Endothelial cell of umbilical vein (primary cell): ENCODE measurements at regions not wholly inside any gene's neighbourhood (a gene's known extent, or its start where the extent isn't known, plus 50 kb on each side); places are given as distances from the start of the nearest gene placed in this dataset.

Source experiments
- BruUV-seq: library from RNA; stranded (reverse); fragments of 400-500 nt; replicated peaks from 2 replicates; lab custom pipeline; 2021; lab: Mats Ljungman, UMichigan
- CTCF ChIA-PET: fragments of 300-600, 350-600 bp; sonication (Branson Sonifier 250); formaldehyde crosslinking; loops from one replicate; lab custom pipeline; 2021; ENCODE audit warnings: antibody characterized with exemption, inconsistent platforms; lab: Charles Lee
- POLR2A ChIA-PET: fragments of 300-600, 350-600 bp; sonication (Branson Sonifier 250); formaldehyde crosslinking; loops from one replicate; lab custom pipeline; 2021; ENCODE audit warnings: antibody characterized with exemption, inconsistent platforms; lab: Charles Lee
- DNase-seq: peaks from one replicate; pipeline ENCODE4 v3.0.0-alpha.2; 2011; ENCODE audit warnings: low read depth, low spot score
- FAIRE-seq: peaks from 2 replicates; lab custom pipeline; 2011; peaks lifted over from hg19 to GRCh38; lab: Jason Lieb, UNC
- H2AFZ ChIP-seq: 2 replicates; pipeline ENCODE4 v1.6.0; 2012; ENCODE audit warnings: low read depth, low read length, control low read depth, inconsistent platforms
- H3K27ac ChIP-seq: 2 replicates; pipeline ENCODE4 v1.5.1; 2011; ENCODE audit warnings: low read depth, mild to moderate bottlenecking, control low read depth, low read length, moderate library complexity; ENCODE audit not compliant: insufficient read depth
- H3K27me3 ChIP-seq, 2 experiments: 2 replicates each; pipeline versions ENCODE4 v1.6.0 to v1.6.1; 2011; ENCODE audit warnings: low read length in 2 of 2, mixed read lengths in 1 of 2; ENCODE audit not compliant: control insufficient read depth in 2 of 2, insufficient read depth in 2 of 2
- H3K36me3 ChIP-seq, 2 experiments: 2 replicates in 1 of 2; 3 replicates in 1 of 2; pipeline ENCODE4 v1.5.1; 2011; ENCODE audit warnings: low read length in 2 of 2, mild to moderate bottlenecking in 1 of 2, moderate library complexity in 1 of 2; ENCODE audit not compliant: control insufficient read depth in 2 of 2, insufficient read depth in 2 of 2; ENCODE audit errors: extremely low read depth in 1 of 2
- H3K4me1 ChIP-seq: 3 replicates; pipeline ENCODE4 v1.5.1; 2011; ENCODE audit warnings: mild to moderate bottlenecking, low read length; ENCODE audit not compliant: control insufficient read depth, insufficient read depth; ENCODE audit errors: extremely low read depth
- H3K4me2 ChIP-seq: 2 replicates; pipeline ENCODE4 v1.6.1; 2011; ENCODE audit warnings: low read length, control low read depth, mixed read lengths; ENCODE audit not compliant: insufficient read depth
- H3K4me3 ChIP-seq, 3 experiments: fragments of 200-600 bp in 1 of 3; sonication (generic), shearing (Covaris generic) in 1 of 3; replicated peaks in 1 of 3; 2 replicates each; pipeline ENCODE4 v1.5.1; 2011 to 2016; ENCODE audit warnings: control low read depth in 3 of 3, low read length in 3 of 3, mild to moderate bottlenecking in 2 of 3, inconsistent platforms in 1 of 3, low read depth in 1 of 3, moderate library complexity in 1 of 3; ENCODE audit not compliant: insufficient read depth in 1 of 3
- H3K79me2 ChIP-seq: 2 replicates; pipeline ENCODE4 v1.6.0; 2012; ENCODE audit warnings: low read length, inconsistent platforms; ENCODE audit not compliant: control insufficient read depth, insufficient read depth
- H3K9ac ChIP-seq: replicated peaks from 2 replicates; pipeline ENCODE3; 2011; ENCODE audit warnings: low read length, control low read depth; ENCODE audit not compliant: insufficient read depth; ENCODE audit errors: extremely low read depth
- H3K9me1 ChIP-seq: replicated peaks from 3 replicates; pipeline ENCODE4 v1.6.0; 2011; ENCODE audit warnings: mild to moderate bottlenecking, low read length; ENCODE audit not compliant: control insufficient read depth, insufficient read depth; ENCODE audit errors: extremely low read depth
- H3K9me3 ChIP-seq: replicated peaks from 2 replicates; pipeline ENCODE4 v1.5.1; 2012; ENCODE audit warnings: low read length, inconsistent platforms; ENCODE audit not compliant: control insufficient read depth, insufficient read depth
- H4K20me1 ChIP-seq: replicated peaks from 2 replicates; pipeline ENCODE3; 2011; ENCODE audit warnings: mild to moderate bottlenecking, low read length; ENCODE audit not compliant: control insufficient read depth, insufficient read depth; ENCODE audit errors: extremely low read depth
- EZH2 ChIP-seq: IDR thresholded peaks from 2 replicates; pipeline ENCODE4 v1.6.1; 2012; ENCODE audit warnings: borderline replicate concordance, low read depth, mild to moderate bottlenecking, moderate library complexity, low read length, inconsistent platforms; ENCODE audit not compliant: severe bottlenecking
- FOS ChIP-seq: IDR thresholded peaks from 2 replicates; pipeline ENCODE4 v1.6.1; 2011; ENCODE audit warnings: mild to moderate bottlenecking, low read length, moderate library complexity, borderline replicate concordance; ENCODE audit not compliant: insufficient read depth
- GATA2 ChIP-seq: IDR thresholded peaks from 2 replicates; pipeline ENCODE4 v1.7.0; 2011; ENCODE audit warnings: low read depth, mild to moderate bottlenecking, moderate library complexity, mixed read lengths, low read length; ENCODE audit not compliant: insufficient read length, insufficient read depth
- JUN ChIP-seq: IDR thresholded peaks from 2 replicates; pipeline ENCODE4 v1.6.1; 2011; ENCODE audit warnings: borderline replicate concordance, low read depth; ENCODE audit not compliant: insufficient read length, insufficient read depth
- MAX ChIP-seq: IDR thresholded peaks from 2 replicates; pipeline ENCODE4 v1.6.1; 2011; ENCODE audit not compliant: insufficient read depth, insufficient read length
- MYC ChIP-seq: IDR thresholded peaks from one replicate; pipeline ENCODE4 v1.6.1; 2011; ENCODE audit warnings: mild to moderate bottlenecking, low read depth, low read length
- POLR2A ChIP-seq: IDR thresholded peaks from 2 replicates; pipeline ENCODE4 v1.6.1; 2012; ENCODE audit warnings: low read depth, mild to moderate bottlenecking, control low read depth, low read length
- POLR2AphosphoS5 ChIP-seq: IDR thresholded peaks from 2 replicates; pipeline ENCODE4 v1.6.1; 2012; ENCODE audit warnings: low read depth, mild to moderate bottlenecking, control low read depth, low read length, moderate library complexity; ENCODE audit not compliant: insufficient read depth
- dilution Hi-C: fragments of 300-500 bp; cut with MboI; formaldehyde crosslinking; loops from one replicate; pipeline ENCODE4 v1.15.0; 2019; ENCODE audit warnings: low sequenced_read_pairs; ENCODE audit not compliant: extremely low pct_ligation_motif_present
- intact Hi-C: fragments of 100-400 bp; cut with micrococcal nuclease; formaldehyde crosslinking; loops from one replicate; pipeline ENCODE4 v1.10.0; 2022
- TF ChIP-seq, protein P1 (sequence below), 2 donors: IDR thresholded peaks; 1 replicate in 1 of 2; 2 replicates in 1 of 2; pipeline ENCODE4 v1.5.1; 2011; ENCODE audit warnings: low read length in 2 of 2, mild to moderate bottlenecking in 2 of 2, moderate library complexity in 2 of 2, control low read depth in 1 of 2, inconsistent platforms in 1 of 2, low read depth in 1 of 2; ENCODE audit not compliant: insufficient read depth in 1 of 2; ENCODE audit errors: extremely low read depth in 1 of 2

DNA sequence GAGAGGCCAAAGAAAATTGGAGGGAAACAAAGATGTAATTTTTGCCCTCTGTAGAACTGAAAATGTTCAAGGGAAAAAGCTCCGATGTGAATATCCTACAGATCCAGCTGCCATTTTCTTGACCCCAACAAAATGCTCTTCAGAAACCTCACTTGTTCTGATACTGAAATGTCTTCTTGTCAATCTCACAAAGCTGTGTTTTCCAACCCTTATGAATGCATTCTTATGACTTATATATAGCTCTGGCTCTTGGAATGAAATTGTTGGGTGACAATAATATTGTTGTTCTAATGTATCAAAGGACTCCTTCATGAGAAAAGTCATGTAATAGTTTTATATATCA lies 157.1 kb upstream of the TGFBR2 start:
- no peak for DNase-seq
- no TSS peak for BruUV-seq
- Histone ChIP-seq H3K4me3 (no peak overlapping the region), H3K79me2 (no peaks in the 10 kb centered on the region), H3K4me1 (no peaks in the 10 kb centered on the region), H3K36me3 (no peaks in the 10 kb centered on the region), H3K27ac (no peak overlapping the region), H4K20me1 (no peaks in the 10 kb centered on the region), H3K9ac (no peak overlapping the region), H3K4me2 (no peak overlapping the region), H3K9me3 (no peaks in the 10 kb centered on the region), H3K9me1 (no peaks in the 10 kb centered on the region), H2AFZ (no peak overlapping the region), H3K27me3 (no peaks in the 10 kb centered on the region)
- dilution Hi-C loops (no loop called here), intact Hi-C loops (no loop called here)
- TF ChIP-seq POLR2AphosphoS5 (no peak), MAX (no peak)
- TF ChIP-seq, protein P1, sequence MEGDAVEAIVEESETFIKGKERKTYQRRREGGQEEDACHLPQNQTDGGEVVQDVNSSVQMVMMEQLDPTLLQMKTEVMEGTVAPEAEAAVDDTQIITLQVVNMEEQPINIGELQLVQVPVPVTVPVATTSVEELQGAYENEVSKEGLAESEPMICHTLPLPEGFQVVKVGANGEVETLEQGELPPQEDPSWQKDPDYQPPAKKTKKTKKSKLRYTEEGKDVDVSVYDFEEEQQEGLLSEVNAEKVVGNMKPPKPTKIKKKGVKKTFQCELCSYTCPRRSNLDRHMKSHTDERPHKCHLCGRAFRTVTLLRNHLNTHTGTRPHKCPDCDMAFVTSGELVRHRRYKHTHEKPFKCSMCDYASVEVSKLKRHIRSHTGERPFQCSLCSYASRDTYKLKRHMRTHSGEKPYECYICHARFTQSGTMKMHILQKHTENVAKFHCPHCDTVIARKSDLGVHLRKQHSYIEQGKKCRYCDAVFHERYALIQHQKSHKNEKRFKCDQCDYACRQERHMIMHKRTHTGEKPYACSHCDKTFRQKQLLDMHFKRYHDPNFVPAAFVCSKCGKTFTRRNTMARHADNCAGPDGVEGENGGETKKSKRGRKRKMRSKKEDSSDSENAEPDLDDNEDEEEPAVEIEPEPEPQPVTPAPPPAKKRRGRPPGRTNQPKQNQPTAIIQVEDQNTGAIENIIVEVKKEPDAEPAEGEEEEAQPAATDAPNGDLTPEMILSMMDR (IDR thresholded peaks at IDR 0.05; ENCODE audit: extremely low read depth in 1 of 2, insufficient read depth in 1 of 2, low read depth in 1 of 2, low read length in 2 of 2), result no peak
- FAIRE-seq, result no peak
- POLR2A ChIA-PET, result no interaction called here
- CTCF ChIA-PET, result interaction anchor here (0.6 kb wide), 1 partner anchor 12 kb away, joined by 3 read pairs; no protein-coding TSS in a partner anchor

- no peaks in the 10 kb centered on the region for H3K9me1 ChIP-seq
- no peak overlapping the region for H3K9ac ChIP-seq
- ChIA-PET POLR2A (no interaction called here), CTCF (no interaction called here)
- no peaks in the 10 kb centered on the region for H3K27me3 ChIP-seq
- TF ChIP-seq MYC, result no peak
- no peak for TF ChIP-seq FOS
- no peak for TF ChIP-seq JUN
- TF ChIP-seq GATA2, result no peak
- TF ChIP-seq POLR2A, result no peak
- TF ChIP-seq MAX, result no peak
- TF ChIP-seq, protein P1 (IDR thresholded peaks at IDR 0.05; ENCODE audit: extremely low read depth in 1 of 2, insufficient read depth in 1 of 2, low read depth in 1 of 2, low read length in 2 of 2), result no peak
- TF ChIP-seq POLR2AphosphoS5, result no peak
- no peak for TF ChIP-seq EZH2
- H2AFZ ChIP-seq, result no peak overlapping the region
- DNase-seq (no peak), FAIRE-seq (no peak)
- H3K4me3 ChIP-seq, result no peak overlapping the region
- H3K27ac ChIP-seq, result no peak overlapping the region
- intact Hi-C loops (no loop called here), dilution Hi-C loops (no loop called here)
- H3K9me3 ChIP-seq, result no peaks in the 10 kb centered on the region
- no peak overlapping the region for H3K4me2 ChIP-seq
- no peaks in the 10 kb centered on the region for H3K36me3 ChIP-seq
- no TSS peak for BruUV-seq
- H3K79me2 ChIP-seq, result no peaks in the 10 kb centered on the region
- no peaks in the 10 kb centered on the region for H3K4me1 ChIP-seq
- no peaks in the 10 kb centered on the region for H4K20me1 ChIP-seq
These were observed 154.0 kb upstream of the TGFBR2 start for GRCh38 chr3:30452446-30452845.
